Gastrocnemius medialis (tissue), 4 donors: ENCODE measurements at regions not wholly inside any gene's neighbourhood (a gene's known extent, or its start where the extent isn't known, plus 50 kb on each side); places are given as distances from the start of the nearest gene placed in this dataset.
"Not testable (repeated sequence)": the region's sequence is repeated elsewhere in the genome, so short reads cannot be mapped to it uniquely, and the experiment has no call there.

ENCODE experiments used
- ATAC-seq, 2 donors: fragments of 150-250 bp; one replicate each; pipeline ENCODE4 v1.9.1; 2016
- DNase-seq, 2 donors: peaks; one replicate each; pipeline ENCODE4 v3.0.0-alpha.2; 2019
- H3K27ac ChIP-seq, 4 donors: fragments of 200-600 bp; sonication (generic); 1 replicate in 1 of 4; 2 replicates in 3 of 4; pipeline ENCODE4 v1.5.1; 2016 to 2018; ENCODE audit warnings: mild to moderate bottlenecking in 2 of 4, moderate library complexity in 1 of 4
- H3K27me3 ChIP-seq, 3 donors: fragments of 200-600 bp; sonication (generic) in 2 of 3; 1 replicate in 1 of 3; 2 replicates in 2 of 3; pipeline versions ENCODE4 v1.5.1 to v1.6.0; 2016 to 2019; ENCODE audit warnings: mild to moderate bottlenecking in 1 of 3, moderate library complexity in 1 of 3
- H3K36me3 ChIP-seq, 2 donors: fragments of 200-600 bp; sonication (generic) in 1 of 2; one replicate each; pipeline ENCODE4 v1.5.1; 2017 to 2018
- H3K4me1 ChIP-seq, 2 donors: fragments of 200-600 bp; sonication (generic) in 1 of 2; one replicate each; pipeline ENCODE4 v1.5.1; 2016 to 2017; ENCODE audit warnings: mild to moderate bottlenecking in 2 of 2
- H3K4me3 ChIP-seq, 4 donors: fragments of 200-600 bp; sonication (generic) in 3 of 4; 1 replicate in 1 of 4; 2 replicates in 3 of 4; pipeline ENCODE4 v1.5.1; 2016 to 2019; ENCODE audit warnings: mild to moderate bottlenecking in 2 of 4
- H3K9me3 ChIP-seq, 3 donors: fragments of 200-600 bp; sonication (generic) in 2 of 3; 1 replicate in 1 of 3; 2 replicates in 2 of 3; pipeline ENCODE4 v1.5.1; 2016 to 2019
- POLR2A ChIP-seq, 2 donors: fragments of 450-650 bp; IDR thresholded peaks; one replicate each; pipeline ENCODE4 v1.6.1; 2017; ENCODE audit warnings: antibody characterized with exemption in 2 of 2, mild to moderate bottlenecking in 2 of 2, moderate library complexity in 2 of 2
- in situ Hi-C, 4 donors: fragments of 200-750 bp; cut with MboI; loops; one replicate each; pipeline versions ENCODE4 v1.15.0 to v1.8.0; 2017; ENCODE audit warnings: low sequenced_read_pairs in 4 of 4
- intact Hi-C: fragments of 100-400 bp; cut with DNase I; formaldehyde crosslinking; loops from one replicate; pipeline ENCODE4 v1.15.1; 2023; ENCODE audit warnings: low total_unique reads
- TF ChIP-seq, protein P1 (sequence below), 5 experiments: fragments of 450-650 bp in 3 of 5; fragments of 200-600 bp in 2 of 5; sonication (generic) in 2 of 5; IDR thresholded peaks in 4 of 5; conservative IDR thresholded peaks in 1 of 5; 1 replicate in 4 of 5; 2 replicates in 1 of 5; pipeline ENCODE4 v1.5.1; 2016 to 2019; ENCODE audit warnings: antibody characterized with exemption in 5 of 5, mild to moderate bottlenecking in 3 of 5, moderate library complexity in 3 of 5

DNA sequence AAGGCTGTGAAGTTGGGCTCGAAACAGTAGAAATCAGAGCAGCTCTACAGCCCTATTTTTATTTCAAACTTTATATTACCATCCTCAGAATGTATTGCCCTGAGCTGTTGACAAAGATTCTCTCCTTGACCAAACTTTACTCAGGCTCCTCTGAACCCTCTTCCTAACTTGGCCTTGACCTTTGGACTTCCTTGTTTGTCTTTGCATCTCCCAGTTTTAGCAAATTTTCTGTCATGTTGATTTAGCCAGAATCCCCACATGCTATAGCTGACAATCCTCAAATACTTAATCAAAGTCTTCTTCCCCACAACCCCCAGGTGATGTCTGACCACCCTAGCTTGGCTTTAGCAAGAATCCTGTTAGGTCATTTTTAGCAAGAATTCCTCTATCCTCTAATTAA, 87.4 kb upstream of the GRIN2A start:
- Histone ChIP-seq H3K36me3 (no peaks in the 10 kb centered on the region), H3K27ac (no peak overlapping the region), H3K4me3 (no peak overlapping the region), H3K4me1 (no peaks in the 10 kb centered on the region), H3K9me3 (no peaks in the 10 kb centered on the region), H3K27me3 (no peaks in the 10 kb centered on the region)
- DNase-seq: no peak
- TF ChIP-seq POLR2A (IDR thresholded peaks at IDR 0.05): no peak
- TF ChIP-seq, protein P1, sequence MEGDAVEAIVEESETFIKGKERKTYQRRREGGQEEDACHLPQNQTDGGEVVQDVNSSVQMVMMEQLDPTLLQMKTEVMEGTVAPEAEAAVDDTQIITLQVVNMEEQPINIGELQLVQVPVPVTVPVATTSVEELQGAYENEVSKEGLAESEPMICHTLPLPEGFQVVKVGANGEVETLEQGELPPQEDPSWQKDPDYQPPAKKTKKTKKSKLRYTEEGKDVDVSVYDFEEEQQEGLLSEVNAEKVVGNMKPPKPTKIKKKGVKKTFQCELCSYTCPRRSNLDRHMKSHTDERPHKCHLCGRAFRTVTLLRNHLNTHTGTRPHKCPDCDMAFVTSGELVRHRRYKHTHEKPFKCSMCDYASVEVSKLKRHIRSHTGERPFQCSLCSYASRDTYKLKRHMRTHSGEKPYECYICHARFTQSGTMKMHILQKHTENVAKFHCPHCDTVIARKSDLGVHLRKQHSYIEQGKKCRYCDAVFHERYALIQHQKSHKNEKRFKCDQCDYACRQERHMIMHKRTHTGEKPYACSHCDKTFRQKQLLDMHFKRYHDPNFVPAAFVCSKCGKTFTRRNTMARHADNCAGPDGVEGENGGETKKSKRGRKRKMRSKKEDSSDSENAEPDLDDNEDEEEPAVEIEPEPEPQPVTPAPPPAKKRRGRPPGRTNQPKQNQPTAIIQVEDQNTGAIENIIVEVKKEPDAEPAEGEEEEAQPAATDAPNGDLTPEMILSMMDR (IDR thresholded peaks at IDR 0.05 in 4 of 5, conservative IDR thresholded peaks at IDR 0.05 in 1 of 5): no peak
- intact Hi-C loops (no loop called here), in situ Hi-C loops (loop anchor here in 1 of 4 donors (10.0 kb wide), 1 partner anchor 245 kb away; no protein-coding TSS in a partner anchor)
- ATAC-seq: no peak

DNA sequence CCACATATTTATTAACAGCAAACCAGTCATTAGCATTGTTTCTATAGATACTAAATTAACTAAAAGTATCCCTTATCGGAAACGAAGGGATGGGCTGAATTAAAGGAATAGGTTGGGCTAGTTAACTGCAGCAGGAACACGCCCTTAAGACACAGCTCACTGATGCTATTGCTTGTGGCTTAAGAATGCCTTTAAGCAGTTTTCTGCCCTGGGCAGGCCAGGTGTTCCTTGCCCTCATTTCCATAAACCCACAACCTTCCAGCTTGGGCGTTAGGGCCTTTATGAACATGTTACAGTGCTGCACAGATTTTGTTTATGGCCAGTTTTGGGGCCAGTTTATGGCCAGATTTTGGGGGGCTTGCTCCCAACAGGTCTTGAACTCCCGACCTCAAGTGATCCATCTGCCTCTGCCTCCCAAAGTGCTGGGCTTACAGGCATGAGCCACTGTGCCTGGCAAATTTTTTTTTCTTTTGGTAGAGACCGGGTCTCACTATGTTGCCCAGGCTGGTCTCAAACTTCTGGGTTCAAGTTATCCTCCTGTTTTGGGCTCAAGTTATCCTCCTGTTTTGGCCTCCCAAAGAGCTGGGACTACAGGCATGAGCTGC, 90.1 kb upstream of the GRIN2A start:
- H3K27ac ChIP-seq, H3K9me3 ChIP-seq, intact Hi-C loops, H3K27me3 ChIP-seq, DNase-seq, ATAC-seq, in situ Hi-C loops, H3K4me1 ChIP-seq, H3K4me3 ChIP-seq, H3K36me3 ChIP-seq: not testable (repeated sequence)

DNA sequence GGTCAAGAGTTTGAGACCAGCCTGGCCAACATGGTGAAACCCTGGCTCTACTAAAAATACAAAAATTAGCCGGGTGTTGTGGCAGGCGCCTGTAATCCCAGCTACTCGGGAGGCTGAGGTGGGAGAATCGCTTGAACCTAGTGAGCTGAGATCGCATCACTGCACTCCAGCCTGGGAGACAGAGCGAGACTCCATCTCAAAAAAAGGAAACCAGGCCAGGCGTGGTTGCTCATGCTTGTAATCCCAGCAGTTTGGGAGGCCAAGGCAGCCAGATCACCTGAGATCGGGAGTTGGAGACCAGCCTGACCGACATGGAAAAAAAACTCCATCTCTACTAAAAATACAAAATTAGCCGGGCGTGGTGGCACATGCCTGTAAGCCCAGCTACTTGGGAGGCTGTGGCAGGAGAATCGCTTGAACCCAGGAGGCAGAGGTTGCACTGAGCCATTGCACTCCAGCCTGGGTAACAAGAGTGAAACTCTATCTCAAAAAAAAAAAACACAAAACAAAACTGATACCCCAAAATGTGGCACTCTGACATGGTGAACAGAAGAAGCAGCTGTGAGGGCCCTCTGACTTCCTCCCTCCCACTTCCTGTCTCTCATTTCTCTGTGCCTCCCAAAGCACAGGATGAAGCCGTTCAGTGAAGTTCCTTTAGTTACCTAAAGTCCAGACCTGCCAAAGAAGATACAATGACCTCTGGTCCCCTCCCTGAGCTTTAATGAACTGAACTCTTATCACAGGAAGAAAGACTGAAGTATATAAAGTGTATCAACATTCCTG, 93.2 kb upstream of the GRIN2A start:
- H3K9me3 ChIP-seq, H3K36me3 ChIP-seq, H3K4me3 ChIP-seq, DNase-seq, ATAC-seq, in situ Hi-C loops, H3K4me1 ChIP-seq, H3K27me3 ChIP-seq, intact Hi-C loops, H3K27ac ChIP-seq: not testable (repeated sequence)

DNA sequence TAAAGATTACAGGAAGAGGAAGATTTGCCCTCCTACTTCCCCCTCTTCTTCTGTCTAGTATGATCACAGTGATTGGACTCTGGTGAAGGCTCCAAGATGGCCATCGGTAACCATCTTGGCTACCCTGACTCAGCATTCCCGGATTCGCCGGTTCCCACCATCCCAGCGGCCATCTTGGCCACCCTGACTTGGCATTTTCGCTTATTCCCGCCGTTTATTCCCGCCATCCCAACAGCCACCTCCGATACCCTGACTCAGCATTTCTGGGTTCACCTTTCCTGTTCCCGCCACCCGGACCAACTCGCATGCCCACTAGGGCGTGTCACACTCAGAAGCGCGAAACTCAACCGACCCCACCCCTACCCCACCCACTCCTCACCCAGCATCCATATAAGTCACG, 95.4 kb upstream of the GRIN2A start:
- Histone ChIP-seq H3K9me3 (no peaks in the 10 kb centered on the region), H3K27me3 (no peaks in the 10 kb centered on the region), H3K36me3 (no peaks in the 10 kb centered on the region), H3K4me3 (no peak overlapping the region), H3K27ac (no peak overlapping the region), H3K4me1 (no peaks in the 10 kb centered on the region)
- DNase-seq (no peak), ATAC-seq (no peak)
- no peak for TF ChIP-seq POLR2A (IDR thresholded peaks at IDR 0.05)
- TF ChIP-seq, protein P1 (IDR thresholded peaks at IDR 0.05 in 4 of 5, conservative IDR thresholded peaks at IDR 0.05 in 1 of 5): no peak
- intact Hi-C loops (no loop called here), in situ Hi-C loops (no loop called here)

DNA sequence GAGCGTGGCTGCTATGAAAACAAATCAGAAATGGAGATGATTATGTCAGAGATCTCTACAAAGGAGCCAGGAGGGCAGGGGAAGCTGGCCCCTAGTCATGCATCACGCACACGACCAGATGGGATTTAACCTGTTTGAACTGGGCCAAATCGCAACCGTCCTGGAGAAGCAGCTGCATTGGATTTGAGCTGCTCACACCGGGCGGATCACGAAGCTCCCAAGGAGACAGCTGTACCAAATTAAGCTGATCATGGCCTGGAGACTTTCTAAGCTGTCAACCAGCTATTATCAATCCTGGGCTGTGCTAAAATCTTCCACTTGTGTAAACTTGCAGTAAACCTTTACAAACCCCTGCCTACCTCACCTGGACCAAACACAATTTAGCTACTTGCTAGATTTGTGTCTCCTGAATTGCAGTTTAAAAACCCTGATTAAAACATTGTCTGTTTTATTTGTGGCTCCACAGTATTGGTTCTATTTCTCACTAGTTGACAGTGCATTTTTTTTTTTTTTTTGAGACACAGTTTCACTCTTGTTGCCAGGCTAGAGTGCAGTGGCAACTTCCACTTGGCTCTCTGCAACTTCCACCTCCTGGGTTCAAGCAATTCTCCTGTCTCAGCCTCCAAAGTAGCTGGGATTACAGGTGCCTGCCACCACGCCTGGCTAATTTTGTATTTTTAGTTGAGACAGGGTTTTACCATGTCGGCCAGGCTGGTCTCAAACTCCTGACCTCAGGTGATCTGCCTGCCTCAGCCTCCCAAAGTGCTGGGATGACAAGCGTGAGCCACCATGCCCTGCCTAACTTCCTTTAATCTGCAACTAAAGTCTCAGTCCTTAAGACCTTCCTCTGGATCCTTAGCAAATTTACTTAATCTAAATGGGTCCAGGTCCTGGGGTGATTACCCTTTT, 98.3 kb upstream of the GRIN2A start:
- H3K27ac ChIP-seq: no peak overlapping the region
- H3K4me3 ChIP-seq: no peak overlapping the region
- no peaks in the 10 kb centered on the region for H3K27me3 ChIP-seq
- in situ Hi-C loops (no loop called here), intact Hi-C loops (no loop called here)
- DNase-seq (no peak), ATAC-seq (no peak)
- H3K36me3 ChIP-seq: no peaks in the 10 kb centered on the region
- TF ChIP-seq, protein P1 (IDR thresholded peaks at IDR 0.05 in 4 of 5, conservative IDR thresholded peaks at IDR 0.05 in 1 of 5): no peak
- no peak for TF ChIP-seq POLR2A (IDR thresholded peaks at IDR 0.05)
- no peaks in the 10 kb centered on the region for H3K9me3 ChIP-seq
- H3K4me1 ChIP-seq: no peaks in the 10 kb centered on the region
